ENCODE measurements at regions not wholly inside any gene's neighbourhood (a gene's known extent, or its start where the extent isn't known, plus 50 kb on each side); places are given as distances from the start of the nearest gene placed in this dataset.

DNA sequence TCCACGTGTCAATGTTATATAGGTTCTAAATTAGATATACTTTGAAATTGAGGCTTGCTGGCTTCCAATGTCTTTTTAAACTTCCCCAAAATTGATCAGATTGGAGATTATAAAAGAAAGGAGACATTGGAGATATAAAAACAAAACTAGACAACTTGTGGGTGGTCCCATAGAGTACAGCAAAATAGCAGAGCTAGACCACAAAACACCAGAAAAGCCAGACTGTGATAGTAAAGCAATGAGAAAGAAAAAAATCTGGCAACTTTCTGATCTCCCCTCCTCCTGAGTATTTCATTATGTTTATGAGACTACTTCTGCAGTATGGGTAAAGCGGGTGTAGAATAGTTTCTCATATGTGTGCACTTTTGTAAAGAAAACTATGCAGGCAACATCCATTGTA lies 713.8 kb upstream of the MEF2C start:
- 65% methylated on average over 2 of the region's 2 CpGs for WGBS
- DNase-seq (ENCODE audit: extremely low spot score) = no peak
- H3K4me3 ChIP-seq (ENCODE audit: low read depth, low read length) = no peak overlapping the region

DNA sequence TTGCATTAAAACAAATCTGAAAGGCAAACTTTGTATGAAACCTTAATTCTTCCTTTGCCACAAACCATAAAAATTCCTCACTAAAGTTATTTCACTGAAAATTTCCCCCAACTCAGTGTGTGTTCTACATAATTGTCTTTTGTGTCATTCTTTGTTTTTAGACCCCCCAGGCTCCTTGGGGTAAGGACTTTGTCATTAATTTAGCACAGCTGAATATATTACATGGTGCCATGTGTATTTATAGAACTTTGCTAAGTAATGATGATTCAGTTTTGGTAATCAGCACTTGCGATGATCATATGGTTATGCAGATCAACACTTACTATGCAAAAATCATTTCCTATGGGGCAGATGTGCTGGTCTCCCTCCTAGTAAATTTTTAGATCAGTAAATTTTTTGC lies 712.1 kb upstream of the MEF2C start:
- Histone ChIP-seq H3K4me3 (ENCODE audit: low read depth, low read length) (no peak overlapping the region), H3K27ac (ENCODE audit: low read depth) (no peak overlapping the region), H3K4me1 (ENCODE audit: insufficient read depth) (no peaks in the 10 kb centered on the region), H3K36me3 (ENCODE audit: insufficient read depth) (no peaks in the 10 kb centered on the region)
- 93% methylated on average over 1 of the region's 1 CpG for WGBS
- no peak for DNase-seq (ENCODE audit: extremely low spot score)

More for the DNA sequence above, 713.8 kb upstream of the MEF2C start:
- Histone ChIP-seq H3K27ac (ENCODE audit: low read depth) (no peak overlapping the region), H3K4me1 (ENCODE audit: insufficient read depth) (no peaks in the 10 kb centered on the region), H3K36me3 (ENCODE audit: insufficient read depth) (no peaks in the 10 kb centered on the region)

DNA sequence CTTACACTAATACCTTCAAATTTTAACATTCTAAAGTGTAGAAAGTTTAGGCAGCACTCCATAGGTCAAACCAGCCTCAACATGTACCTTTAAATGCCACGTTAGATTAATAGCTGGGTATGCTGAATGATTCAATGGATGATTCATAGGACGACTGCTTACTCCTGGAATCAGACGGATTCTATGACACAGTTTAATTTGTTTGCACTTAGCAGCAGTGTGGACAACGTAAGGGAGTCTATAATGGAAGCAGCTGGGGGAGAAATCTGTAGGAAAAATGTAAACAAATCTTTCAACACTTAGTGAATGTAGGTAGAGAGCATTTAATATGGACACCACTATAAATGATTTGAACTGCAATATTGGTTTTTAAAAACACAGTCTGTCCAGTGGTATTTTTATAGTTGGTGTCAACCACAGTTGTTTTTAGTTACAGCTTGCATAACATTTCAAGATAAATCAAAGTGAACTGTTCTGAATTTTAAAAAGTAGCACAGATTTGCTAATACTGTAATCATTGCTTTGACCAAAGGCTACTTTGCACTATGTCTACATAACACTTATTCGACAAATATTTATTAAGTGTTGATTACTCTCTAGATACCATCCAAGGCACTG lies 701.5 kb upstream of the MEF2C start:
- peak; percentile 18 for DNase-seq (ENCODE audit: extremely low spot score)
- WGBS = 34% methylated on average over 5 of the region's 5 CpGs
- Histone ChIP-seq H3K4me1 (ENCODE audit: insufficient read depth) (peaks cover 2% of the 10 kb centered on the region), H3K36me3 (ENCODE audit: insufficient read depth) (no peaks in the 10 kb centered on the region), H3K4me3 (ENCODE audit: low read depth, low read length) (no peak overlapping the region), H3K27ac (ENCODE audit: low read depth) (no peak overlapping the region)

- no peak for DNase-seq (ENCODE audit: extremely low spot score)
Measured at GRCh38 chr5:89583534-89583933, 700.5 kb upstream of the MEF2C start.

DNA sequence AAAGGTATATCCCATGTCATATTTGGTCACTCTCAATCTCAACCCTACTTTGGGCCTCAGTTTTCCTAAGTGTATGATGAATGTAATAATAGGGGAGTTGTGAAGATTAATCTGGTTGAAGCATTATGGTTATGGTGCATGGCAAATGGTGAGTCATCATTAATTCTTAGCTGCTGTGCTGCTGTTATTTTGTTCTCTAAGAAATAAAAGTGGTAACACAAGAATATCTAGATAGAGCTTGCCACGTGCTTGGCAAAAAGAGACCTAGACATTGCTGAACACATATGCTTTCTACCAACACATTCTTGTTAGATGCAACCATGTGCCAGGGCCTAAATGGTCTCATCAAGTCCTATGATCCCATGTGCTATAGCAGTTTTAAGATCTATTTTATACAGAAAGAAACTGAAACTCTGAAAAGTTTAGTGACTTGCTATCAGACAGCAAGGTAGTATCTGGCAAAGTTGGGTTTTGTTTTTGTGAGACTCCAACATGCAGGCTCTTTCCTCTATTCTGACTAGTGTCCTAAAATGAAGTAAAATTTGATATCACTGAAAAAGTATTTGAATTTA lies 699.9 kb upstream of the MEF2C start:
- DNase-seq (ENCODE audit: extremely low spot score) = no peak
- Histone ChIP-seq H3K27ac (ENCODE audit: low read depth) (no peak overlapping the region), H3K4me1 (ENCODE audit: insufficient read depth) (peaks cover 2% of the 10 kb centered on the region), H3K36me3 (ENCODE audit: insufficient read depth) (no peaks in the 10 kb centered on the region), H3K4me3 (ENCODE audit: low read depth, low read length) (no peak overlapping the region)
- WGBS = 83% methylated on average over 1 of the region's 1 CpG

More at GRCh38 chr5:89583534-89583933, 700.5 kb upstream of the MEF2C start:
- Histone ChIP-seq H3K4me1 (ENCODE audit: insufficient read depth) (peaks cover 2% of the 10 kb centered on the region), H3K36me3 (ENCODE audit: insufficient read depth) (no peaks in the 10 kb centered on the region), H3K27ac (ENCODE audit: low read depth) (no peak overlapping the region), H3K4me3 (ENCODE audit: low read depth, low read length) (no peak overlapping the region)

DNA sequence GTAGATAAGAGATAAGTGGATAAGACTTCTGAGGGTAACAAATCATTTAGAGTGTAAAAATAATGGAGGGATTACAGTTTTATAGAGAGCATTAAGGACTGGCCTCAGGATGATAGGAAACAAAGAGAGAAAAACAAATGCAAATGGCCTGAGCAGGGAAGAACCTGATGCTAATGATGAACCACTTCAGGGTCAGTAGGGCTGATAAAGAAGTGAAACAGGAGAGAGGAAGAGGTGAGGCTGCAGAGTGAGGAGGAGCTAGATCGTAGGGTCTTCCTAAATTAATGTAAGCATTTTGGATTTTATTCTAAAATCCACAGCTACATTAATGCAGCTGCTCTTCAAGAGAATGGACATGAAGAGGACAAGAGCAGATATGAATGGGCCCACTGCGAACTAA lies 698.0 kb upstream of the MEF2C start:
- WGBS = 85% methylated on average over 2 of the region's 2 CpGs
- no peak for DNase-seq (ENCODE audit: extremely low spot score)

DNA sequence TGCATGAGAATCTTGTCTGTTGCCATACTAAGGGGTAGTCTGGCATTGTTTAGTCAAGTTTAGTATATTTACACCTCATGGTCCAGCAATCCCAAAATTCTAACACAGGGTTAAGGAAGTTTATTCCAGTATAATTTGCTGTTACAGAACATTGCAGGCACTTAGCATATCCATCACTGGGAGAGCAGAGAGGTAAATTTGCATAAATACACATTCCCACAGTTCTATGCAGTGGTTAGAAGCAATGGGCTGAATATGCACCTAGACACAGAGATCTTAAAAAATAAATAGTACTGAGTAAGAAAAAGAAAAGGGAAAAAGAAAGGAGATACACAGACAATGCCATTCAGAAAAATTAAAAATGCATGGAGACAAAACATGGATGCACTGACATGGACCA lies 692.3 kb upstream of the MEF2C start:
- Histone ChIP-seq H3K4me1 (ENCODE audit: insufficient read depth) (no peaks in the 10 kb centered on the region), H3K27ac (ENCODE audit: low read depth) (no peak overlapping the region), H3K36me3 (ENCODE audit: insufficient read depth) (no peaks in the 10 kb centered on the region), H3K4me3 (ENCODE audit: low read depth, low read length) (no peak overlapping the region)
- no peak for DNase-seq (ENCODE audit: extremely low spot score)

More for the DNA sequence above, 698.0 kb upstream of the MEF2C start:
- H3K4me1 ChIP-seq (ENCODE audit: insufficient read depth) = peaks cover 2% of the 10 kb centered on the region
- H3K27ac ChIP-seq (ENCODE audit: low read depth) = no peak overlapping the region
- no peaks in the 10 kb centered on the region for H3K36me3 ChIP-seq (ENCODE audit: insufficient read depth)
- H3K4me3 ChIP-seq (ENCODE audit: low read depth, low read length) = no peak overlapping the region

DNA sequence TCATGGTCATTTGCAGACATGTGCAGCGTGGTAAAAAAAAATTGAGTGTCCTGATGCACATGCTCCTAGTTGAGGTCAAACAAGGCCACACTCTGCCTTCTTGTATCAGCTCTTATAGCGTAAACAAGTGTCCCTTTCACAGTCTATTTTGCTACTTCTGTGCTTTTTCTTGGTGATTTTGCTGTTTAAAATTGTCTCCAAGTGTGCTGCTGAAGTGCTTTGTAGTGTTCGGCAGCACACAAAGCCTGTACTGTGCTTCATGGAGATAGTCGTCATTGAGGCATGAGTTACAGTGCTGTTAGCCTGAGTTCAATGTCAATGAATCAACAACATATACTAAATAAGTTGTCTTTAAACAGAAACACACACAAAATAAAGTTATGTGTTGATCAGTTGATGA lies 690.4 kb upstream of the MEF2C start:
- DNase-seq (ENCODE audit: extremely low spot score) = no peak
- Histone ChIP-seq H3K27ac (ENCODE audit: low read depth) (no peak overlapping the region), H3K36me3 (ENCODE audit: insufficient read depth) (no peaks in the 10 kb centered on the region), H3K4me1 (ENCODE audit: insufficient read depth) (no peaks in the 10 kb centered on the region), H3K4me3 (ENCODE audit: low read depth, low read length) (no peak overlapping the region)
- WGBS = 82% methylated on average over 4 of the region's 4 CpGs

GRCh38 chr5:89572696-89573095 lies 689.7 kb upstream of the MEF2C start:
- H3K4me1 ChIP-seq (ENCODE audit: insufficient read depth) = no peaks in the 10 kb centered on the region
- DNase-seq (ENCODE audit: extremely low spot score) = no peak
- WGBS = 20% methylated on average over 2 of the region's 2 CpGs
- H3K36me3 ChIP-seq (ENCODE audit: insufficient read depth) = no peaks in the 10 kb centered on the region
- no peak overlapping the region for H3K4me3 ChIP-seq (ENCODE audit: low read depth, low read length)
- H3K27ac ChIP-seq (ENCODE audit: low read depth) = no peak overlapping the region

DNA sequence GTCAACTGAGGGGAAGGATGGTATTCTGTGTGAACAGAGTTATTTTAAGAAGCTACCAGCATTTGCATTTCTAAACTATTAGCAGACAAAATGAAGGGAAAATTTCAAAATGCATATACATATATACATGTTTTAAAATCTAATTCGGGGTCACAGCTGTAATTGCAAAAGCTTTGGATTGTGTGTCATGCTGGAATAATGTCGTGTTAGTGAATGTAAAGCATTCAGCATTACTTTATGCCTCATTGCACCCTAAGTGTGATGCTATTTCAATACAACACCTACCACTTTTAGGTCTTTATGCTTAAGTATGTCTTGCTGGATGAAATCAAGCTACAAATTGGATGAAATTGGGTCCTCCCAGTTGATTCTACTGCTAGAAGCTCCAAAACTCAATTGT lies 687.6 kb upstream of the MEF2C start:
- H3K4me1 ChIP-seq (ENCODE audit: insufficient read depth) = no peaks in the 10 kb centered on the region
- no peaks in the 10 kb centered on the region for H3K36me3 ChIP-seq (ENCODE audit: insufficient read depth)
- WGBS = 83% methylated on average over 2 of the region's 2 CpGs
- no peak for DNase-seq (ENCODE audit: extremely low spot score)
- H3K27ac ChIP-seq (ENCODE audit: low read depth) = no peak overlapping the region
- no peak overlapping the region for H3K4me3 ChIP-seq (ENCODE audit: low read depth, low read length)

DNA sequence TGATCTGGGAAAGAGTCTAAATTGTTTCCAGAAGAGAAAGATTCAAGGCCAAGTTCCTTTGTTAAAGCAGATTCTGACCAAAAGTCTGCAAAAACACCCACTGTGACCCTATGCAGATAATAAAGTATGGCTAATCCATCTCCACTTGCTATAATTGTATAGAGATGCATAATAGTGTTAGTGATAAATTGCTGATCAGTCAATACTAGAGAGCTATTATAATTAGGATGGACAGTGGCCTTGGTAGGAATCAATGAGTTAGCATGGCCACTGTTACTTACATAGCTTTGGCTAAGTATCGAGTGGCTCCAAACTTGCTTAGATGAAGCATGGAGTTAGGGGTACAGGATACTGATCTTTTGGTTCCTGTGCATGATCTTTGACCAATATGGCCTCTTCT lies 683.4 kb upstream of the MEF2C start:
- H3K27ac ChIP-seq (ENCODE audit: low read depth) = no peak overlapping the region
- H3K36me3 ChIP-seq (ENCODE audit: insufficient read depth) = no peaks in the 10 kb centered on the region
- WGBS = 100% methylated on average over 1 of the region's 1 CpG
- no peak for DNase-seq (ENCODE audit: extremely low spot score)
- H3K4me1 ChIP-seq (ENCODE audit: insufficient read depth) = no peaks in the 10 kb centered on the region
- no peak overlapping the region for H3K4me3 ChIP-seq (ENCODE audit: low read depth, low read length)

DNA sequence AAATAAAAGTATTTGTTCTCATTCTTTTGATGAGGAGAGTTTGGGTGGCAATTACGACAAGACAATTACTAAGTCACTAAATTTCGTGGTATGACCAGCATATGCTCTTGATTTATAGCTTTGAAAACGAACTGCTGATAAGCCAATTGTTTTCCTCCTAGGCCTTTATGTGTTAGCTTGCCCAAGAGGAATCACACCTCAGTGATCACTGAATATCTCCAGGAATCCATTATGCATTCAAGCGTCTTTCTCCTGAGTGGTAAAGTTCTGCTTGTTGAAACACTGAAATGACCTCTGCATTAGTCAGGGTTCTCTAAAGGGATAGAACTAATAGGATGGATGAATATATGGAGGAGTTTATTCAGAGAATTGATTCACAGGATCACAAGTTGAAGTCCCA lies 677.7 kb upstream of the MEF2C start:
- H3K36me3 ChIP-seq (ENCODE audit: insufficient read depth) = no peaks in the 10 kb centered on the region
- H3K4me3 ChIP-seq (ENCODE audit: low read depth, low read length) = no peak overlapping the region
- no peaks in the 10 kb centered on the region for H3K4me1 ChIP-seq (ENCODE audit: insufficient read depth)
- 66% methylated on average over 4 of the region's 4 CpGs for WGBS
- DNase-seq (ENCODE audit: extremely low spot score) = no peak
- H3K27ac ChIP-seq (ENCODE audit: low read depth) = no peak overlapping the region

GRCh38 chr5:89556215-89556913 lies 673.4 kb upstream of the MEF2C start:
- H3K4me3 ChIP-seq (ENCODE audit: low read depth, low read length) = no peak overlapping the region
- no peak for DNase-seq (ENCODE audit: extremely low spot score)
- H3K36me3 ChIP-seq (ENCODE audit: insufficient read depth) = no peaks in the 10 kb centered on the region
- 83% methylated on average over 5 of the region's 5 CpGs for WGBS
- H3K27ac ChIP-seq (ENCODE audit: low read depth) = no peak overlapping the region
- H3K4me1 ChIP-seq (ENCODE audit: insufficient read depth) = no peaks in the 10 kb centered on the region

GRCh38 chr5:89546657-89547056 lies 663.7 kb upstream of the MEF2C start:
- no peak overlapping the region for H3K27ac ChIP-seq (ENCODE audit: low read depth)
- WGBS = 99% methylated on average over 1 of the region's 1 CpG
- no peak overlapping the region for H3K4me3 ChIP-seq (ENCODE audit: low read depth, low read length)
- H3K36me3 ChIP-seq (ENCODE audit: insufficient read depth) = no peaks in the 10 kb centered on the region
- no peak for DNase-seq (ENCODE audit: extremely low spot score)
- no peaks in the 10 kb centered on the region for H3K4me1 ChIP-seq (ENCODE audit: insufficient read depth)

Data from urinary bladder (tissue), 3 donors.